GM12865 (cell line): ENCODE measurements at regions not wholly inside any gene's neighbourhood (a gene's known extent, or its start where the extent isn't known, plus 50 kb on each side); places are given as distances from the start of the nearest gene placed in this dataset.
"Not testable (repeated sequence)": the region's sequence is repeated elsewhere in the genome, so short reads cannot be mapped to it uniquely, and the experiment has no call there.

Experiments
- DNase-seq: peaks from one replicate; pipeline ENCODE4 v3.0.0; 2010; ENCODE audit warnings: low read depth
- H3K4me3 ChIP-seq: 2 replicates; pipeline ENCODE4 v1.5.1; 2011; ENCODE audit warnings: mild to moderate bottlenecking, low read depth, low read length, control low read depth
- CTCF ChIP-seq: IDR thresholded peaks from 2 replicates; pipeline ENCODE4 v1.5.1; 2011; ENCODE audit warnings: low read length, control low read depth, low read depth, inconsistent platforms; ENCODE audit not compliant: insufficient read depth; ENCODE audit errors: missing control alignments

DNA sequence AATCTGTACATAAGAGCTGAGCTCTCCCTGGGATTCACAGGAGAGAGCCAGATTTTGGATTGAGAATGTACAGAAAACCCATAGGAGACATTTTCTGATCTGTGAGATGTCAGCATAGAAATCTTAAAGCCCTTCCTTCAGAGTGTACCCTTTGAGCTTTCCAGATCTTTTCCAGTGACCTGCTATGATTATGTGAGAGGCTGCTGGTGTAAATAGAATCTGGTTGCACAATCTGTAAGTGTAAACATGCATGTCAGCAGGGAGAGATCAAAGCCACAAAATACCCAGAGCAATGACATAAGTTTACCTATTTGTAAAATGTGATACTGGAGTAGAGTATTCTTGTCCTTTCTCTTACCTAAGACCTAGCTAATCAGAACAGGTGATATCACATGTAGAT is 471.9 kb downstream of the FOXD4L5 start:
- not testable (repeated sequence) for H3K4me3 ChIP-seq

GRCh38 chr9:64778667-64779066 is 506.3 kb downstream of the FOXD4L5 start:
- DNase-seq, H3K4me3 ChIP-seq: not testable (repeated sequence)

More for the DNA sequence above, 471.9 kb downstream of the FOXD4L5 start:
- DNase-seq = not testable (repeated sequence)

DNA sequence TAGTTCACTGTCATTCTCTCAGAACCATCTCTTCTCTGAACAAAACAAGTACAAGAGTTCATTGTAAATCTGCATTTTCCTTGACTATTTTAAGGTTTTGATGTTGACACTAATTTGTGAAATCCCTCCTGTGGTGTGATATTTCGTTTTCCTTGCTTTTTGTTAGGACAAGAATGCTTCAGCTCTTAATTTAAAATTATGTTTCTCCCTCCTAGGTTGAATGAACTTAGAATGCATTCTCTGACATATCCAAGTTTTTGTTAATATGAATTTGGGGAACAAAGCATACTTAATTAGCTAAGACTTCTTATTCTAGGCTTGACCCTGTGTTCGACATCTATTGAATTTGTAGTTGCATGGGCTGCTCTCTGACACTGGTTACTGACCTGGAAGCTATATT is 508.7 kb downstream of the FOXD4L5 start:
- not testable (repeated sequence) for DNase-seq, H3K4me3 ChIP-seq

DNA sequence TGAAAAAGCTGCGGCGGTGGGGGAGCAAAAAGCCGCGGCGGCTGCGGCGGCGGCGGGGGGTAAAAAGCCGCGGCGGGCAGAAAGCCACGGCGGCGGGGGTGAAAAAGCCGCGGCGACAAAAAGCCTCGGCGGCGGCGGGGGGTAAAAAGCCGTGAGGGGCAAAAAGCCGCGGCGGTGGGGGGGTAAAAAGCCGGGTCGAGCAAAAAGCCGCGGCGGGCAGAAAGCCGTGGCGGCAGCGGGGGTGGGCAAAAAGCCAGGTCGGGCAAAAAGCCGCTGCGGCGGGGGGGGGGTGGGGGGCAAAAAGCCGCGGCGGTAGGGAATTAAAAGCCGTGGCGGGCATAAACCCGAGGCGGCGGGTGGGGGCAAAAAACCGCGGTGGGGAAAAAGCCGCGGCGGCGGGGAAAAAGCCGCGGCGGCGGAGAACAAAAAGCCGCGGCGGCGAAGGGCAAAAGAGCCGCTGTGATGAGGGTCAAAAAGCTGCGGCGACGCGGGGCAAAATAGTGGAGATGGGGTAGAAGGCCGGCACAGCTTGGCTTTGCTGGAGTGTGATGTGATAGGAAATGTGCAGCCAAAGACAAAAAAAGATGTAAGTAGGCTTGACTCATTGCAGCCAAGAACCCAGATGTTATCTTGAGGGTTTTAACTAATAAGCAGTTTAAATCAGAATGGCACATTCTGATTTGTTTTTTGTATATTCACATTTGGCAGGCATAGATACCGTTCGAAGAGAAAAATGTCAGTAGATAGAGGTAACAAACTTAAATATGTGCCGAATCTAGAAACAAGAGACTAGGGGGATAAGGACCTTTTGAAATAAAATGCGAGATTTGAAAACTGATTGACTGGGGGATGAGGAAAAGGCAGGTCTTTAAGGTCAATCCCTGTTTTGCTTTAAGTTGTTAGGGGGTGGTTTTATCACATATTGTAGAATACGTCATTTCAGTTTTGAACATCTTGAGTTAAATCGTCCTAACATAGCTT is 509.9 kb downstream of the FOXD4L5 start:
- DNase-seq = not testable (repeated sequence)
- H3K4me3 ChIP-seq = peak overlapping the region; percentile 22

DNA sequence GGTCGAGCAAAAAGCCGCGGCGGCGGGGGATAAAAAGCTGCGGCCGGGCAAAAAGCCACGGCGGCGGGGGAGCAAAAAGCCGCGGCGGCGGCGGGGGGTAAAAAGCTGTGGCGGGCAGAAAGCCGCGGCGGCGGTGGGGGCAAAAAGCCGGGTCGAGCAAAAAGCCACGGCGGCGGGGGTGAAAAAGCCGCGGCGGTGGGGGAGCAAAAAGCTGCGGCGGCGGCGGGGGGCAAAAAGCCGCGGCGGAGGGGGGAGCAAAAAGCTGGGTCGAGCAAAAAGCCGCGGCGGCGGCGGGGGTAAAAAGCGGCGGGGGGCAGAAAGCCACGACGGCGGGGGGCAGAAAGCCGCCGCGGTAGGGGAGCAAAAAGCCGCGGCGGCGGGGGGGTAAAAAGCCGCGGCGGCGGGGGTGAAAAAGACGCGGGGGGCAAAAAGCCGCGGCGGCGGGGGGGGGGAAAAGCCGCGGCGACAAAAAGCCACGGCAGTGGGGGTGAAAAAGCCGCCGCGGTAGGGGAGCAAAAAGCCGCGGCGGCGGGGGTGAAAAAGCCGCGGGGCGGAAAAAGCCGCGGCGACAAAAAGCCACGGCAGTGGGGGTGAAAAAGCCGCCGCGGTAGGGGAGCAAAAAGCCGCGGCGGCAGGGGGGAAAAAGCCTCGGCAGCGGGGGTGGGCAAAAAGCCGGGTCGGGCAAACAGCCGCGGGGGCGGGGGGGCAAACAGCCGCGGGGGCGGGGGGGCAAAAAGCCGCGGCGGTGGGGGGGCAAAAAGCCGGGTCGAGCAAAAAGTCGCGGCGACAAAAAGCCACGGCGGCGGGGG is 510.8 kb downstream of the FOXD4L5 start:
- peak overlapping the region; percentile 54 for H3K4me3 ChIP-seq
- DNase-seq = not testable (repeated sequence)

- H3K4me3 ChIP-seq = peak overlapping the region; percentile 54
- peak; percentile 0 for DNase-seq
- no peak for TF ChIP-seq CTCF
Observed at GRCh38 chr9:64773491-64773931, 511.5 kb downstream of the FOXD4L5 start.

GRCh38 chr9:64772751-64773331 is 512.2 kb downstream of the FOXD4L5 start:
- not testable (repeated sequence) for DNase-seq
- peak overlapping the region; percentile 54 for H3K4me3 ChIP-seq

DNA sequence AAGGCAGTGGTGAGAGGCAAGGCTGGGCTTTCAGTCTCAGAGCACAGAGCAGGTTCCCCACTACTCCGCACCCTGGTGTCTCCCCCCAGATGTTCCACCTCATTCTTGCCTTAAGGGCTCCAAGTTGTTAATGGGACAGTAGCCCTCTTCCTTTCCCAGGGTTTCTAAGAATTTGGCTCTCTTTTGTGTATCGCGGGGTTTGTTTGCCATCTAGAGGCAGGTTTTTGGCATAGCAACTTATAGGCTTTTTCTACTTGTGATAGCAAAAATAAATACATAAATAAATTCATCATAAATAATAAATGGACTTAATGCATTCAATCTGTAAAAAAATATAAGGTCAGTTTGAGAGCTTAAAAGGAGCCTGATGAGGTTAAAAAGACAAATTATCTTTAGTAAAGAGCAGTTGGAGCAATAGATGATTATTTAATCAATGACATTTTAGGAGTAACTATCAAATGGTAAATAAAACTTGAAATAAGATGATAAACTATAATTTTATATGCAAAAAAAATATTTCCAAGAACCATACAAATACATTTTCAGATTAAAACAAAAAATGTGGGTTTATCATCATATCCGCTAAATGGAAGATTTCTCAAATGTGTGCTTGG is 512.8 kb downstream of the FOXD4L5 start:
- not testable (repeated sequence) for H3K4me3 ChIP-seq, DNase-seq
